Heart right ventricle (tissue), 16 donors: ENCODE measurements at regions not wholly inside any gene's neighbourhood (a gene's known extent, or its start where the extent isn't known, plus 50 kb on each side); places are given as distances from the start of the nearest gene placed in this dataset.

Experiments used
- ATAC-seq, 8 donors: fragments of 200-7000 bp; cut with Tn5 transposase; one replicate each; pipeline ENCODE4 v1.9.1; 2020; ENCODE audit warnings: mild to moderate bottlenecking in 8 of 8, moderate library complexity in 8 of 8, moderate number of reproducible peaks in 1 of 8
- DNase-seq, 2 donors: peaks; one replicate each; pipeline ENCODE4 v3.0.0-alpha.2; 2020
- H3K27ac ChIP-seq, 10 donors: fragments of 200-600 bp; sonication (generic) in 2 of 10; one replicate each; pipeline versions ENCODE4 v1.5.0 to v1.8.0; 2020 to 2022; ENCODE audit warnings: mild to moderate bottlenecking in 3 of 10
- H3K27me3 ChIP-seq, 7 donors: fragments of 200-600 bp; one replicate each; pipeline ENCODE4 v1.8.0; 2021 to 2022; ENCODE audit warnings: mild to moderate bottlenecking in 2 of 7
- H3K36me3 ChIP-seq, 9 donors: fragments of 200-600 bp; sonication (generic) in 1 of 9; one replicate each; pipeline versions ENCODE4 v1.5.0 to v1.8.0; 2020 to 2022; ENCODE audit warnings: mild to moderate bottlenecking in 2 of 9
- H3K4me1 ChIP-seq, 9 donors: fragments of 200-600 bp; sonication (generic) in 1 of 9; one replicate each; pipeline versions ENCODE4 v1.5.0 to v1.8.0; 2020 to 2022; ENCODE audit warnings: mild to moderate bottlenecking in 4 of 9
- H3K4me3 ChIP-seq, 10 donors: fragments of 200-600 bp; sonication (generic) in 2 of 10; one replicate each; pipeline versions ENCODE4 v1.5.0 to v1.8.0; 2020 to 2022; ENCODE audit warnings: mild to moderate bottlenecking in 7 of 10, moderate library complexity in 2 of 10
- H3K9me3 ChIP-seq, 11 donors: fragments of 200-600 bp in 10 of 11; sonication (generic) in 2 of 11; one replicate each; pipeline versions ENCODE4 v1.5.0 to v1.8.0; 2013 to 2022; ENCODE audit warnings: mild to moderate bottlenecking in 2 of 11, control low read depth in 1 of 11, moderate library complexity in 1 of 11
- WGBS, 2 donors: extraction: QIAGEN DNeasy Blood & Tissue Kit; methylation state at CpG; one replicate each; pipeline ENCODE4 v1.1.7; 2013; ENCODE audit warnings: inconsistent platforms in 1 of 2; 5-methylcytosine and 5-hydroxymethylcytosine counted together
- intact Hi-C, 10 donors: fragments of 100-400 bp; cut with DNase I; formaldehyde crosslinking; loops; one replicate each; pipeline versions ENCODE4 v1.11.1 to v1.14.2; 2022
- TF ChIP-seq, protein P1 (sequence below), 9 donors: fragments of 200-600 bp; sonication (generic) in 2 of 9; IDR thresholded peaks; one replicate each; pipeline versions ENCODE4 v1.5.0 to v1.8.0; 2021 to 2022; ENCODE audit warnings: antibody characterized with exemption in 9 of 9, mild to moderate bottlenecking in 5 of 9, moderate library complexity in 1 of 9
- donor health status: Arrhythmogenic right ventricular cardiomyopathy.
- donor health status: ischemic (EF 13 %, LVEDD 7.1; RV severe dilation, severe dysfunction).
- donor health status: healthy with polysubstance abuse.
- donor health status: DM: no; HTN: yes; CAD: no.
- donor health status: DM: no; HTN: no; CAD: no.
- donor health status: ischemic (EF 25% LVEDD 6.9; RV normal size, moderate dysfunction).
- donor health status: ischemic (EF 25% LVEDD 5.7; RV mildly dilated, moderate dysfunction).
- donor health status: healthy.
- donor health status: DM: yes; HTN: yes; CAD: no.
- donor health status: Ischemic cardiomyopathy.
- donor health status: ischemic (EF 35%, LVEDD 5.7; RV mildly dilated, moderate dysfunction).
- donor health status: nonischemic (EF 11% LVEDD 7.7; RV severe dilation, severe dysfunction).
- donor health status: DM: yes; HTN: yes; CAD: no.
- donor health status: PGD.
- donor health status: ischemic (EF 29% LVEDD 5.4; RV normal size, mild dysfunction).
- donor health status: nonischemic (EF 23%, LVEDD 6.1; RV moderate dilation, normal function).

- no peak for ATAC-seq
- no peak for DNase-seq
- WGBS, 2 donors, result 50 to 77% methylated on average over 2 of the region's 2 CpGs
- intact Hi-C loops, result no loop called here
- no peaks in the 10 kb centered on the region for H3K36me3 ChIP-seq
- no peaks in the 10 kb centered on the region for H3K27me3 ChIP-seq
- H3K9me3 ChIP-seq, result no peaks in the 10 kb centered on the region
- H3K4me3 ChIP-seq, result no peak overlapping the region
- TF ChIP-seq, protein P1, sequence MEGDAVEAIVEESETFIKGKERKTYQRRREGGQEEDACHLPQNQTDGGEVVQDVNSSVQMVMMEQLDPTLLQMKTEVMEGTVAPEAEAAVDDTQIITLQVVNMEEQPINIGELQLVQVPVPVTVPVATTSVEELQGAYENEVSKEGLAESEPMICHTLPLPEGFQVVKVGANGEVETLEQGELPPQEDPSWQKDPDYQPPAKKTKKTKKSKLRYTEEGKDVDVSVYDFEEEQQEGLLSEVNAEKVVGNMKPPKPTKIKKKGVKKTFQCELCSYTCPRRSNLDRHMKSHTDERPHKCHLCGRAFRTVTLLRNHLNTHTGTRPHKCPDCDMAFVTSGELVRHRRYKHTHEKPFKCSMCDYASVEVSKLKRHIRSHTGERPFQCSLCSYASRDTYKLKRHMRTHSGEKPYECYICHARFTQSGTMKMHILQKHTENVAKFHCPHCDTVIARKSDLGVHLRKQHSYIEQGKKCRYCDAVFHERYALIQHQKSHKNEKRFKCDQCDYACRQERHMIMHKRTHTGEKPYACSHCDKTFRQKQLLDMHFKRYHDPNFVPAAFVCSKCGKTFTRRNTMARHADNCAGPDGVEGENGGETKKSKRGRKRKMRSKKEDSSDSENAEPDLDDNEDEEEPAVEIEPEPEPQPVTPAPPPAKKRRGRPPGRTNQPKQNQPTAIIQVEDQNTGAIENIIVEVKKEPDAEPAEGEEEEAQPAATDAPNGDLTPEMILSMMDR (IDR thresholded peaks at IDR 0.05), result no peak
- H3K4me1 ChIP-seq, result no peaks in the 10 kb centered on the region
- no peak overlapping the region for H3K27ac ChIP-seq
Observed at GRCh38 chr7:110399421-110399820, 691.5 kb upstream of the LRRN3 start.

DNA sequence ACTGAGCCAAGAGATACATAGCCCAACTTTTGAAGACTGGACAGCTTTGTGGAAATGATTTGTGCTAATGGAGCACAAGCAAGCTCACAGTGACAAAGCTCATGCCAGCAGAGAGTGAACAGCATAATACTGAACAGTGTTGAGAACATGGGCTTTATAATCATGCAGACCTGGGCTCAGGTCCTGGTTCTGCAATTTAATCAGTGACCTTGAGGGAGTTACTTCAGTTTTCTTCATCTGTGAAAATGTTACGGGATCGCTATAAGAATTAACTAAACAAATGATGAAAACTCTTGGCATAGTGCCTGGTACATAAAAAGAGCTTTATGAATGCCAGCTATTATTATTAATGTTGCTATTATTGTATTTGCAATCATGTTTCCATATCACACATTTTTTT is 690.5 kb upstream of the LRRN3 start:
- H3K27me3 ChIP-seq, result no peaks in the 10 kb centered on the region
- ATAC-seq (no peak), DNase-seq (no peak)
- intact Hi-C loops, result no loop called here
- H3K27ac ChIP-seq, result no peak overlapping the region
- WGBS, 2 donors, result 28 to 47% methylated on average over 2 of the region's 2 CpGs
- H3K36me3 ChIP-seq, result no peaks in the 10 kb centered on the region
- no peak overlapping the region for H3K4me3 ChIP-seq
- H3K4me1 ChIP-seq, result no peaks in the 10 kb centered on the region
- no peaks in the 10 kb centered on the region for H3K9me3 ChIP-seq
- TF ChIP-seq, protein P1 (IDR thresholded peaks at IDR 0.05), result no peak

GRCh38 chr7:110407242-110407641 is 683.7 kb upstream of the LRRN3 start:
- no peaks in the 10 kb centered on the region for H3K4me1 ChIP-seq
- DNase-seq (no peak), ATAC-seq (no peak)
- intact Hi-C loops, result no loop called here
- no peak overlapping the region for H3K27ac ChIP-seq
- TF ChIP-seq, protein P1 (IDR thresholded peaks at IDR 0.05), result no peak
- no peaks in the 10 kb centered on the region for H3K36me3 ChIP-seq
- no peaks in the 10 kb centered on the region for H3K27me3 ChIP-seq
- 79 to 88% methylated on average over 3 of the region's 3 CpGs for WGBS, 2 donors
- H3K4me3 ChIP-seq, result no peak overlapping the region
- H3K9me3 ChIP-seq, result peaks cover 0 to 13% (median 0%) of the 10 kb centered on the region in 11 donors

- ATAC-seq (no peak), DNase-seq (no peak)
- intact Hi-C loops, result no loop called here
- no peaks in the 10 kb centered on the region for H3K4me1 ChIP-seq
- H3K9me3 ChIP-seq, result peaks cover 0 to 13% (median 0%) of the 10 kb centered on the region in 11 donors
- no peaks in the 10 kb centered on the region for H3K27me3 ChIP-seq
- no peak overlapping the region for H3K27ac ChIP-seq
- TF ChIP-seq, protein P1 (IDR thresholded peaks at IDR 0.05), result no peak
- H3K36me3 ChIP-seq, result no peaks in the 10 kb centered on the region
- H3K4me3 ChIP-seq, result no peak overlapping the region
- 46 to 88% methylated on average over 1 of the region's 1 CpG for WGBS, 2 donors
Observed at GRCh38 chr7:110407706-110408105, 683.2 kb upstream of the LRRN3 start.

DNA sequence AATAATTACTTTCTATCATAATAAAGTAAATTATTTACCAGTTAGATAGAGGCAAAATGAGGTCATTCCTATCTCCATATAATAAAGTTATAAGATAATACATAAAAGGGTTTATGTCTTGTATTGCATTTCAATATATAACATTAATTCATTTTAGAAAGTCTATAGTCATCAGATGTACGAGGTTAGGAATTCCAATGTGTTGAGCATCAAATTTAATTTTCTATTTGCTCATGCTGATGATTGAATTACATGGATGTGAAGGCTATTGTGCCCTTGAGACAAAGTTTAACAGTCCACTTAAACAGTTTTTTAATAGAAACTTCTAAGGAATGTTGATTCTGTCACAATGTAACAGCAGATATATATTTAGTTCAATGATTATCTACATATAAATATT is 678.3 kb upstream of the LRRN3 start:
- Histone ChIP-seq H3K27ac (no peak overlapping the region), H3K4me3 (no peak overlapping the region), H3K9me3 (peaks cover 0 to 13% (median 0%) of the 10 kb centered on the region in 11 donors), H3K36me3 (no peaks in the 10 kb centered on the region), H3K27me3 (no peaks in the 10 kb centered on the region), H3K4me1 (no peaks in the 10 kb centered on the region)
- ATAC-seq (no peak), DNase-seq (no peak)
- intact Hi-C loops, result no loop called here
- TF ChIP-seq, protein P1 (IDR thresholded peaks at IDR 0.05), result no peak
- WGBS, 2 donors, result 76 to 81% methylated on average over 1 of the region's 1 CpG
